ENCODE measurements at regions not wholly inside any gene's neighbourhood (a gene's known extent, or its start where the extent isn't known, plus 50 kb on each side); places are given as distances from the start of the nearest gene placed in this dataset.

GRCh38 chr15:46856839-46857502, 860.3 kb upstream of the SEMA6D start:
- H3K36me3 ChIP-seq (ENCODE audit: control insufficient read depth, insufficient read depth, low read length), result no peaks in the 10 kb centered on the region
- no peaks in the 10 kb centered on the region for H3K4me1 ChIP-seq (ENCODE audit: control insufficient read depth, insufficient read depth, low read length)
- H3K4me3 ChIP-seq (ENCODE audit: low read length), result no peak overlapping the region
- no peak for DNase-seq
- H3K27ac ChIP-seq (ENCODE audit: low read length), result no peak overlapping the region
- no peaks in the 10 kb centered on the region for H3K9me3 ChIP-seq (replicated peaks; ENCODE audit: control insufficient read depth, low read depth, low read length)
- H3K27me3 ChIP-seq (ENCODE audit: control insufficient read depth, insufficient read depth, low read length), result no peaks in the 10 kb centered on the region
- 29% methylated on average over 1 of the region's 6 CpGs for WGBS (ENCODE audit: insufficient coverage)

- Histone ChIP-seq H3K27ac (ENCODE audit: low read length) (no peak overlapping the region), H3K4me1 (ENCODE audit: control insufficient read depth, insufficient read depth, low read length) (no peaks in the 10 kb centered on the region), H3K27me3 (ENCODE audit: control insufficient read depth, insufficient read depth, low read length) (no peaks in the 10 kb centered on the region), H3K4me3 (ENCODE audit: low read length) (no peak overlapping the region), H3K36me3 (ENCODE audit: control insufficient read depth, insufficient read depth, low read length) (no peaks in the 10 kb centered on the region), H3K9me3 (replicated peaks; ENCODE audit: control insufficient read depth, low read depth, low read length) (no peaks in the 10 kb centered on the region)
- 40% methylated on average over 1 of the region's 3 CpGs for WGBS (ENCODE audit: insufficient coverage)
- peak; percentile 7 for DNase-seq
These were observed 859.2 kb upstream of the SEMA6D start for GRCh38 chr15:46858150-46858549.

- Histone ChIP-seq H3K4me1 (ENCODE audit: control insufficient read depth, insufficient read depth, low read length) (no peaks in the 10 kb centered on the region), H3K4me3 (ENCODE audit: low read length) (no peak overlapping the region), H3K9me3 (replicated peaks; ENCODE audit: control insufficient read depth, low read depth, low read length) (no peaks in the 10 kb centered on the region), H3K36me3 (ENCODE audit: control insufficient read depth, insufficient read depth, low read length) (no peaks in the 10 kb centered on the region), H3K27me3 (ENCODE audit: control insufficient read depth, insufficient read depth, low read length) (no peaks in the 10 kb centered on the region), H3K27ac (ENCODE audit: low read length) (no peak overlapping the region)
- no peak for DNase-seq
- 100% methylated on average over 1 of the region's 2 CpGs for WGBS (ENCODE audit: insufficient coverage)
These were observed 855.5 kb upstream of the SEMA6D start for GRCh38 chr15:46861796-46862195.

- no peak overlapping the region for H3K27ac ChIP-seq (ENCODE audit: low read length)
These were observed 852.1 kb upstream of the SEMA6D start for GRCh38 chr15:46865155-46865554.

GRCh38 chr15:46872286-46872980, 844.9 kb upstream of the SEMA6D start:
- Histone ChIP-seq H3K36me3 (ENCODE audit: control insufficient read depth, insufficient read depth, low read length) (no peaks in the 10 kb centered on the region), H3K4me1 (ENCODE audit: control insufficient read depth, insufficient read depth, low read length) (no peaks in the 10 kb centered on the region), H3K27ac (ENCODE audit: low read length) (no peak overlapping the region), H3K27me3 (ENCODE audit: control insufficient read depth, insufficient read depth, low read length) (no peaks in the 10 kb centered on the region), H3K9me3 (replicated peaks; ENCODE audit: control insufficient read depth, low read depth, low read length) (no peaks in the 10 kb centered on the region), H3K4me3 (ENCODE audit: low read length) (no peak overlapping the region)
- DNase-seq, result no peak
- WGBS (ENCODE audit: insufficient coverage), result 86% methylated on average over 1 of the region's 5 CpGs

More at GRCh38 chr15:46865155-46865554, 852.1 kb upstream of the SEMA6D start:
- Histone ChIP-seq H3K36me3 (ENCODE audit: control insufficient read depth, insufficient read depth, low read length) (no peaks in the 10 kb centered on the region), H3K27me3 (ENCODE audit: control insufficient read depth, insufficient read depth, low read length) (no peaks in the 10 kb centered on the region), H3K4me1 (ENCODE audit: control insufficient read depth, insufficient read depth, low read length) (no peaks in the 10 kb centered on the region), H3K4me3 (ENCODE audit: low read length) (no peak overlapping the region), H3K9me3 (replicated peaks; ENCODE audit: control insufficient read depth, low read depth, low read length) (no peaks in the 10 kb centered on the region)
- DNase-seq, result no peak
- WGBS (ENCODE audit: insufficient coverage), result 67% methylated on average over 4 of the region's 6 CpGs

- DNase-seq, result no peak
- H3K36me3 ChIP-seq (ENCODE audit: control insufficient read depth, insufficient read depth, low read length), result no peaks in the 10 kb centered on the region
- H3K27me3 ChIP-seq (ENCODE audit: control insufficient read depth, insufficient read depth, low read length), result no peaks in the 10 kb centered on the region
- H3K4me1 ChIP-seq (ENCODE audit: control insufficient read depth, insufficient read depth, low read length), result no peaks in the 10 kb centered on the region
- H3K4me3 ChIP-seq (ENCODE audit: low read length), result no peak overlapping the region
- no peaks in the 10 kb centered on the region for H3K9me3 ChIP-seq (replicated peaks; ENCODE audit: control insufficient read depth, low read depth, low read length)
- H3K27ac ChIP-seq (ENCODE audit: low read length), result no peak overlapping the region
- no CpG with 5 or more reads among the region's 2 CpGs for WGBS (ENCODE audit: insufficient coverage)
These were observed 844.3 kb upstream of the SEMA6D start for GRCh38 chr15:46872981-46873330.

- Histone ChIP-seq H3K4me3 (ENCODE audit: low read length) (no peak overlapping the region), H3K27ac (ENCODE audit: low read length) (no peak overlapping the region), H3K9me3 (replicated peaks; ENCODE audit: control insufficient read depth, low read depth, low read length) (no peaks in the 10 kb centered on the region), H3K36me3 (ENCODE audit: control insufficient read depth, insufficient read depth, low read length) (no peaks in the 10 kb centered on the region), H3K27me3 (ENCODE audit: control insufficient read depth, insufficient read depth, low read length) (no peaks in the 10 kb centered on the region), H3K4me1 (ENCODE audit: control insufficient read depth, insufficient read depth, low read length) (no peaks in the 10 kb centered on the region)
- DNase-seq, result no peak
- WGBS (ENCODE audit: insufficient coverage), result no CpG with 5 or more reads among the region's 5 CpGs
These were observed 838.1 kb upstream of the SEMA6D start for GRCh38 chr15:46879032-46879770.

GRCh38 chr15:46880791-46881190, 836.5 kb upstream of the SEMA6D start:
- H3K27me3 ChIP-seq (ENCODE audit: control insufficient read depth, insufficient read depth, low read length), result no peaks in the 10 kb centered on the region
- H3K4me3 ChIP-seq (ENCODE audit: low read length), result no peak overlapping the region
- H3K27ac ChIP-seq (ENCODE audit: low read length), result no peak overlapping the region
- WGBS (ENCODE audit: insufficient coverage), result no CpG with 5 or more reads among the region's 2 CpGs
- no peak for DNase-seq
- H3K9me3 ChIP-seq (replicated peaks; ENCODE audit: control insufficient read depth, low read depth, low read length), result no peaks in the 10 kb centered on the region
- no peaks in the 10 kb centered on the region for H3K4me1 ChIP-seq (ENCODE audit: control insufficient read depth, insufficient read depth, low read length)
- H3K36me3 ChIP-seq (ENCODE audit: control insufficient read depth, insufficient read depth, low read length), result no peaks in the 10 kb centered on the region

- H3K4me3 ChIP-seq (ENCODE audit: low read length), result no peak overlapping the region
- H3K4me1 ChIP-seq (ENCODE audit: control insufficient read depth, insufficient read depth, low read length), result no peaks in the 10 kb centered on the region
- H3K36me3 ChIP-seq (ENCODE audit: control insufficient read depth, insufficient read depth, low read length), result no peaks in the 10 kb centered on the region
- no peak overlapping the region for H3K27ac ChIP-seq (ENCODE audit: low read length)
- no CpG with 5 or more reads among the region's 4 CpGs for WGBS (ENCODE audit: insufficient coverage)
- peaks cover 2% of the 10 kb centered on the region for H3K9me3 ChIP-seq (replicated peaks; ENCODE audit: control insufficient read depth, low read depth, low read length)
- no peaks in the 10 kb centered on the region for H3K27me3 ChIP-seq (ENCODE audit: control insufficient read depth, insufficient read depth, low read length)
- no peak for DNase-seq
These were observed 824.6 kb upstream of the SEMA6D start for GRCh38 chr15:46892621-46893160.

- Histone ChIP-seq H3K27ac (ENCODE audit: low read length) (no peak overlapping the region), H3K27me3 (ENCODE audit: control insufficient read depth, insufficient read depth, low read length) (no peaks in the 10 kb centered on the region), H3K4me1 (ENCODE audit: control insufficient read depth, insufficient read depth, low read length) (no peaks in the 10 kb centered on the region), H3K4me3 (ENCODE audit: low read length) (no peak overlapping the region), H3K36me3 (ENCODE audit: control insufficient read depth, insufficient read depth, low read length) (no peaks in the 10 kb centered on the region), H3K9me3 (replicated peaks; ENCODE audit: control insufficient read depth, low read depth, low read length) (peaks cover 2% of the 10 kb centered on the region)
- no peak for DNase-seq
- WGBS (ENCODE audit: insufficient coverage), result 98% methylated on average over 9 of the region's 10 CpGs
These were observed 822.7 kb upstream of the SEMA6D start for GRCh38 chr15:46894644-46895043.

All from muscle of leg (tissue), 3 donors.